ENCODE measurements at regions not wholly inside any gene's neighbourhood (a gene's known extent, or its start where the extent isn't known, plus 50 kb on each side); places are given as distances from the start of the nearest gene placed in this dataset.
"Not testable (repeated sequence)": the region's sequence is repeated elsewhere in the genome, so short reads cannot be mapped to it uniquely, and the experiment has no call there.

DNA sequence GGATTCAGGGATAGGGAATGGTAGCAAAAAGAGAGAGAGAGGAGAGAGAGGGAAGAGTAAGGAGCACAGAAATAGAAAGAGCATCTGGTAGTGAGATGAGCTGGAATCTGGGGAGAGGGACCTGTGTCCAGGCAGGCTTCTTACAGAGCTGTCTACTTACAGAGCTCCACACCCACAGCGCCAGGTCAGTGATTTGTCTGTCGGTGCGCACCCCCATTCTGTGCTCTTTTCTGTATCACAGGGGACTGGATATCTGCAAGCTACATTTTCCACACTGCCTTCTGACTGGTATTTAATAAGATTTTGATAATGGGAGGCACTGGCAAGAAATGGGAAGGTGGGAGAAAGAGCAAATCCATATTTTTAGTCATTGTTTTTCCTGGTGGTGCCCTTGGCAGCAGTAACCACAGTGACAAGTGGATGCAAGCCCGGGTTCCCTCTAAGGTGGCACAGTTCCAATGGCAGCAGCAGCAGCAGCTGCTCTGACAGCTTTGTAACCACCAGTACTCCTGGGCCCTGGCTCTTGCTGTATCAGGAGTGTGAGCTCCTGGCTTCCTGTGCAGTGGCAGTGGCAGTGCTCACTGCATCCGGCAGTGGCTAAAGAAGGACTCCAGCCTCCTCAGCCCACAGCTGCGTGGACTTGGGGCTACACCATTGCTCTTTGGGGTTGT is 300.5 kb downstream of the TRIML1 start:
- POLR2A ChIA-PET, result no interaction called here
- DNase-seq (no peak), ATAC-seq (ENCODE audit: low read depth) (no peak)
- Mint-ChIP-seq H3K27me3 (no peaks in the 10 kb centered on the region), H3K36me3 (no peaks in the 10 kb centered on the region), H3K27ac (no peak overlapping the region), H3K4me1 (no peaks in the 10 kb centered on the region), H3K4me3 (no peak overlapping the region), H3K9me3 (peaks cover 7% of the 10 kb centered on the region)

- Mint-ChIP-seq H3K4me1 (no peaks in the 10 kb centered on the region), H3K4me3 (no peak overlapping the region), H3K27me3 (no peaks in the 10 kb centered on the region), H3K36me3 (no peaks in the 10 kb centered on the region), H3K27ac (no peak overlapping the region), H3K9me3 (peaks cover 6% of the 10 kb centered on the region)
- DNase-seq, result no peak
- POLR2A ChIA-PET, result no interaction called here
- no peak for ATAC-seq (ENCODE audit: low read depth)
These were observed 305.3 kb downstream of the TRIML1 start for GRCh38 chr4:188444500-188444899.

GRCh38 chr4:188448996-188449395 is 309.8 kb downstream of the TRIML1 start:
- H3K36me3 Mint-ChIP-seq; H3K4me1 Mint-ChIP-seq; ATAC-seq (ENCODE audit: low read depth); POLR2A ChIA-PET; H3K4me3 Mint-ChIP-seq; H3K27ac Mint-ChIP-seq; DNase-seq; H3K9me3 Mint-ChIP-seq; H3K27me3 Mint-ChIP-seq: not testable (repeated sequence)

- H3K4me3 Mint-ChIP-seq, result no peak overlapping the region
These were observed 311.3 kb downstream of the TRIML1 start for GRCh38 chr4:188450571-188450970.

DNA sequence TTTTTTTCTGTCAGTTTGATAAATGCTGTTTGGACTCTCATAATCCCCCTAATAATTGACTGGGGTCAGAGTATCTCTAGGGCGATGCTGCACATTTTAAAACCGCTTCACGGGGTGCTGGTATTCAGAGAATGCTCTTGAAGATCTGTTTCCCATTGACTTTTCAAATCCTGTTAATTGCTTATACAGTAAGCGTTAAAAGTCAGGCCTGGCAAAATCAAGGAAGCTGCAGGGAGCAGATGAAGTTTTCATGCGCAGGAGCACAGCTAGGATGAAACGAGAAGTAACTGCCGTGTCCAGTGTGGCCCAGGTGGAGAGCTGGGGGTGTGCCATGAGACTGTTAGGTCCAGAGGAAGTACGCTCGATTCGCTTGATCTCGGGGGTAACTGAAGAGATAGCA is 312.9 kb downstream of the TRIML1 start:
- H3K4me1 Mint-ChIP-seq, result no peaks in the 10 kb centered on the region
- no peak overlapping the region for H3K4me3 Mint-ChIP-seq
- ATAC-seq (ENCODE audit: low read depth) (no peak), DNase-seq (no peak)
- no peaks in the 10 kb centered on the region for H3K27me3 Mint-ChIP-seq
- H3K9me3 Mint-ChIP-seq, result peaks cover 11% of the 10 kb centered on the region
- POLR2A ChIA-PET, result no interaction called here
- H3K36me3 Mint-ChIP-seq, result no peaks in the 10 kb centered on the region
- H3K27ac Mint-ChIP-seq, result no peak overlapping the region

More at GRCh38 chr4:188450571-188450970, 311.3 kb downstream of the TRIML1 start:
- ATAC-seq (ENCODE audit: low read depth) (no peak), DNase-seq (no peak)
- no peaks in the 10 kb centered on the region for H3K36me3 Mint-ChIP-seq
- H3K4me1 Mint-ChIP-seq, result no peaks in the 10 kb centered on the region
- POLR2A ChIA-PET, result no interaction called here
- peaks cover 7% of the 10 kb centered on the region for H3K9me3 Mint-ChIP-seq
- no peaks in the 10 kb centered on the region for H3K27me3 Mint-ChIP-seq
- H3K27ac Mint-ChIP-seq, result no peak overlapping the region

- no peaks in the 10 kb centered on the region for H3K27me3 Mint-ChIP-seq
- H3K27ac Mint-ChIP-seq, result no peak overlapping the region
These were observed 315.3 kb downstream of the TRIML1 start for GRCh38 chr4:188454575-188454974.

DNA sequence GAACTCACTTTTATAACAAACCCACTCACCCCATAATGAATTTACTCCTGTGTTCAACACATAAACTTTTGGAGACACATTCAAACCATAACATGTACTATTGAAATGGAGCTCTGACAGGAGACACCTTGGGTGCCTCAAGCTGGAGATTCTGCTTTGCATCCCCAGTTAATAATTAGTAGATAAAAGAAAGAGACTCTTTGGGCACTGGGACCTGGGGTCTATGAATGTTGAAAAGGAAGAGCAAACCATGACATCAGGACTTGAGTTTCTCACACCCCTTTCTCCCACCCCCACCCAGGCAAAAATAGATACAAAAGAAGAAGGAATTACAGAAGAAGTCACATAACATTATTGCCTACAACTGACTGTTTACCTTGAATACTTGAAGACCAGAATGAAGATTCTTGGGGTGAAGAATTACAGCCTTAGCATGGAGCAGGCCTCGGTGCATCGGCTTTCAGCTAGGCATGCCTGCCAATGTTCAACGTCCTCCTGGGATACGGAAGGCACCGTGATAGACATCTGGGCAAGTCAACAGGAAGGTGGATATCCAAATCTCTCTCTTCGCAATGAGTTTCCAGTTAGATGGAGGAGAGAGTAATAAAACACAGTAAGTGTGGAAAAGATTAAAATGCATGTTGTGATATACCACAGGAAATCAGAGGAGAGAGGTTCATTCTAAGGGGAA is 316.0 kb downstream of the TRIML1 start:
- ATAC-seq (ENCODE audit: low read depth), result no peak
- Mint-ChIP-seq H3K27ac (no peak overlapping the region), H3K4me3 (no peak overlapping the region), H3K27me3 (no peaks in the 10 kb centered on the region), H3K9me3 (peaks cover 17% of the 10 kb centered on the region), H3K4me1 (no peaks in the 10 kb centered on the region), H3K36me3 (no peaks in the 10 kb centered on the region)
- POLR2A ChIA-PET, result no interaction called here
- no peak for DNase-seq

More at GRCh38 chr4:188454575-188454974, 315.3 kb downstream of the TRIML1 start:
- DNase-seq, result no peak
- Mint-ChIP-seq H3K36me3 (no peaks in the 10 kb centered on the region), H3K4me1 (no peaks in the 10 kb centered on the region), H3K9me3 (peaks cover 17% of the 10 kb centered on the region), H3K4me3 (no peak overlapping the region)
- POLR2A ChIA-PET, result no interaction called here
- ATAC-seq (ENCODE audit: low read depth), result no peak

GRCh38 chr4:188459381-188459780 is 320.1 kb downstream of the TRIML1 start:
- Mint-ChIP-seq H3K4me1 (no peaks in the 10 kb centered on the region), H3K4me3 (no peak overlapping the region), H3K27ac (no peak overlapping the region), H3K36me3 (no peaks in the 10 kb centered on the region), H3K27me3 (no peaks in the 10 kb centered on the region), H3K9me3 (peaks cover 23% of the 10 kb centered on the region)
- POLR2A ChIA-PET, result no interaction called here
- ATAC-seq (ENCODE audit: low read depth), result no peak
- DNase-seq, result no peak

- Mint-ChIP-seq H3K4me3 (no peak overlapping the region), H3K27me3 (no peaks in the 10 kb centered on the region), H3K36me3 (no peaks in the 10 kb centered on the region), H3K9me3 (peaks cover 10% of the 10 kb centered on the region), H3K27ac (no peak overlapping the region), H3K4me1 (no peaks in the 10 kb centered on the region)
- DNase-seq, result no peak
- POLR2A ChIA-PET, result no interaction called here
- no peak for ATAC-seq (ENCODE audit: low read depth)
These were observed 324.7 kb downstream of the TRIML1 start for GRCh38 chr4:188463909-188464308.

DNA sequence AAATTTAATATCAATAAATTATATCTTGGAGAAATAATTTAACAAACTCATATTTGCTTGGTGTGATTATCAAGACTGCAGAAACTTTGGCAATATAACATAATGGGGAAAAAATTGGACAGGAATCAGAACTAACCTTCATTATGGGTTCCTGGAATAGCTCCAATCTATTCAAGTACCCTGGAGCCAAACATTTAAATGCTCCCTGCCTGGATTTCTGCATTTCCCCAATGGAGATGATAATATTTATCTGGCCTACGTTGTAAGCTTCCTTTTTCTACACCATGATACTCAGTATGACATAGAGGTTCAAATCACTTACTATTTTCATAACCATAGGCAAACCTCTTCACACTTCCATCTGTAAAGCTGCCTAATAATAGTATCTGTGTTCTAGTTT is 326.8 kb downstream of the TRIML1 start:
- no peak for DNase-seq
- POLR2A ChIA-PET, result no interaction called here
- Mint-ChIP-seq H3K27ac (no peak overlapping the region), H3K9me3 (peaks cover 10% of the 10 kb centered on the region), H3K36me3 (no peaks in the 10 kb centered on the region), H3K4me1 (no peaks in the 10 kb centered on the region), H3K4me3 (no peak overlapping the region), H3K27me3 (no peaks in the 10 kb centered on the region)
- no peak for ATAC-seq (ENCODE audit: low read depth)

DNA sequence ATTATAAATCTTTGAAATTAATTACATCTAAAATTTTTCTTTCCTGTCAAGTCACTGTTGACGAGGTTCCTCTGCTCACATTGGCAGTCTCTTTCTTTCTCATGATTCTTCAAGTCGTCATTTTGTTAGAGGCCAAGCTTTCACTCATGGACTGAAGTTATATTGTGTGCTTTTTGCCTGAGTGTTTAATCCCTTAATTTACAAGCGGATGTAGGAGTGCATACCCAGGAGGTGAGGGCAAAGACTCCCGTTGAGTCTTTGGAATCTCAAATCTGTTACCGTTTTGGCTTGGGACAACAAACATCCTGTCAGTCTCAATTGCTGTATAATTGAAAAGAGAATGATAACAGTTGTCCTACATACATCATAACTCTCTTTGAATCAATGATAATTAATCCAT is 345.0 kb downstream of the TRIML1 start:
- DNase-seq (no peak), ATAC-seq (ENCODE audit: low read depth) (no peak)
- POLR2A ChIA-PET, result no interaction called here
- no peaks in the 10 kb centered on the region for H3K4me1 Mint-ChIP-seq
- no peak overlapping the region for H3K27ac Mint-ChIP-seq
- no peaks in the 10 kb centered on the region for H3K36me3 Mint-ChIP-seq
- no peaks in the 10 kb centered on the region for H3K27me3 Mint-ChIP-seq
- H3K4me3 Mint-ChIP-seq, result no peak overlapping the region
- peaks cover 3% of the 10 kb centered on the region for H3K9me3 Mint-ChIP-seq

DNA sequence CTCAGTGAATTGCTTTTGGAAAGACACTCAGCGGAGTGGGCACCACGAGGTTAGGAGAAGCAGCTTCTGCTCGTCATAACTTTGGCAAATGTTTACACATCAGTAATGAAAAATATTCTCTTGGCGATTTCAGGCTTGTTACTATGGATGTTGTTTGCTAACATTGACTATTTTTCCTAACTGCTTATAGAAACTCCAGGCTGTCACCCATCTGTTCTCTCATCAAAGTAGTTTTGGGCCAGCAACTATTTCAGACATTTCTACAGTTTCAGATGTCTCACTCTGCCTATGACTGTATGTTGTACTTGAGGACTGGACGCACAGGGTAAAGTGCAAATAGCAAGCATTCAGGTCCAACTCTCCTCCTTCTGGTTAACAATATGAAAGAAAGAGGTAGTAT is 346.7 kb downstream of the TRIML1 start:
- H3K9me3 Mint-ChIP-seq, result peaks cover 6% of the 10 kb centered on the region
- no peaks in the 10 kb centered on the region for H3K4me1 Mint-ChIP-seq
- no peak for ATAC-seq (ENCODE audit: low read depth)
- POLR2A ChIA-PET, result no interaction called here
- H3K27ac Mint-ChIP-seq, result no peak overlapping the region
- no peaks in the 10 kb centered on the region for H3K27me3 Mint-ChIP-seq
- H3K36me3 Mint-ChIP-seq, result no peaks in the 10 kb centered on the region
- no peak overlapping the region for H3K4me3 Mint-ChIP-seq
- no peak for DNase-seq

DNA sequence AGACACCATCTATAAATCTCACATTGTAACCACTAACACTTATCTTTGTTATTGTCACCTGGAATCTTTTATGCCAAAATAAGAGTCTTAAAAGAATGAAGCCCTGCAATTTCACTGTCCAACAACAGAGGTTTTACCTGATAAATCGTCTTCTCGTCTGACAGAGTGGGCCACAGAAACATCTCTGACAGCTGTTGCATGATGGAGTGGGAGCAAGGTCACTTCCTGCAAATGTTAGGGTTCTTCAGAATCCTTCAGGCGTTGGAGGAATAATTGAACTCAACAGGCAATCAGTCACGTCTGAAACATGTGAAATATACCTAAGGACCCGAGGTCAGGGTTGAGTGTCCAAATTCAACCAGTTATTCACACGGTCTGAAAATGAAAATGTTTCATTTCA is 353.6 kb downstream of the TRIML1 start:
- ATAC-seq (ENCODE audit: low read depth) (no peak), DNase-seq (no peak)
- no peak overlapping the region for H3K27ac Mint-ChIP-seq
- no peaks in the 10 kb centered on the region for H3K27me3 Mint-ChIP-seq
- peaks cover 3% of the 10 kb centered on the region for H3K9me3 Mint-ChIP-seq
- H3K4me1 Mint-ChIP-seq, result no peaks in the 10 kb centered on the region
- POLR2A ChIA-PET, result no interaction called here
- H3K36me3 Mint-ChIP-seq, result no peaks in the 10 kb centered on the region
- H3K4me3 Mint-ChIP-seq, result no peak overlapping the region

- Mint-ChIP-seq H3K4me3 (no peak overlapping the region), H3K27me3 (no peaks in the 10 kb centered on the region), H3K36me3 (no peaks in the 10 kb centered on the region), H3K9me3 (peaks cover 3% of the 10 kb centered on the region), H3K4me1 (no peaks in the 10 kb centered on the region), H3K27ac (no peak overlapping the region)
- POLR2A ChIA-PET, result no interaction called here
- no peak for ATAC-seq (ENCODE audit: low read depth)
- no peak for DNase-seq
These were observed 355.9 kb downstream of the TRIML1 start for GRCh38 chr4:188495169-188495568.
